Body of pancreas (tissue), 4 donors: ENCODE measurements at regions not wholly inside any gene's neighbourhood (a gene's known extent, or its start where the extent isn't known, plus 50 kb on each side); places are given as distances from the start of the nearest gene placed in this dataset.
"Not testable (repeated sequence)": the region's sequence is repeated elsewhere in the genome, so short reads cannot be mapped to it uniquely, and the experiment has no call there.

ENCODE experiments used
- CTCF ChIP-seq, 7 experiments: fragments of 450-650 bp in 4 of 7; fragments of 200-600 bp in 3 of 7; sonication (generic) in 3 of 7; IDR thresholded peaks; one replicate each; pipeline ENCODE4 v1.5.1; 2016 to 2019; ENCODE audit warnings: antibody characterized with exemption in 7 of 7
- POLR2A ChIP-seq, 3 donors: fragments of 450-650 bp; IDR thresholded peaks; one replicate each; pipeline ENCODE4 v1.6.1; 2016; ENCODE audit warnings: antibody characterized with exemption in 3 of 3, mild to moderate bottlenecking in 2 of 3

- TF ChIP-seq CTCF, POLR2A (IDR thresholded peaks at IDR 0.05): not testable (repeated sequence)
Observed at GRCh38 chr6:165127743-165128142, 181.7 kb downstream of the C6orf118 start.
